Muscle of leg (tissue), 3 donors: ENCODE measurements at regions not wholly inside any gene's neighbourhood (a gene's known extent, or its start where the extent isn't known, plus 50 kb on each side); places are given as distances from the start of the nearest gene placed in this dataset.
A peak's percentile ranks its signal among the peaks of the same experiment; 100 is the strongest.

Experiments
- DNase-seq: peaks from one replicate; pipeline ENCODE4 v3.0.0; 2013
- H3K27ac ChIP-seq: one replicate; pipeline ENCODE4 v1.5.1; 2013; ENCODE audit warnings: mild to moderate bottlenecking, low read length, control low read depth
- H3K27me3 ChIP-seq: one replicate; pipeline ENCODE4 v1.6.1; 2013; ENCODE audit warnings: low read length; ENCODE audit not compliant: control insufficient read depth, insufficient read depth
- H3K36me3 ChIP-seq: one replicate; pipeline ENCODE4 v1.6.1; 2013; ENCODE audit warnings: low read length; ENCODE audit not compliant: control insufficient read depth, insufficient read depth
- H3K4me1 ChIP-seq: one replicate; pipeline ENCODE4 v1.6.1; 2013; ENCODE audit warnings: low read length; ENCODE audit not compliant: control insufficient read depth, insufficient read depth
- H3K4me3 ChIP-seq: one replicate; pipeline ENCODE4 v1.5.1; 2013; ENCODE audit warnings: low read length, control low read depth
- H3K9me3 ChIP-seq: replicated peaks from 2 replicates; pipeline ENCODE4 v1.6.1; 2013; ENCODE audit warnings: low read depth, low read length; ENCODE audit not compliant: control insufficient read depth
- WGBS: methylation state at CpG from one replicate; pipeline ENCODE4 v1.1.5; 2013; ENCODE audit warnings: missing lambda C conversion rate; ENCODE audit not compliant: insufficient coverage; 5-methylcytosine and 5-hydroxymethylcytosine counted together

GRCh38 chr10:109534193-109534592 is 389.1 kb downstream of the XPNPEP1 start:
- Histone ChIP-seq H3K4me3 (no peak overlapping the region), H3K36me3 (no peaks in the 10 kb centered on the region), H3K9me3 (peaks cover 11% of the 10 kb centered on the region), H3K27ac (no peak overlapping the region), H3K4me1 (no peaks in the 10 kb centered on the region), H3K27me3 (no peaks in the 10 kb centered on the region)
- DNase-seq: peak; percentile 4
- 67% methylated on average over 1 of the region's 3 CpGs for WGBS

DNA sequence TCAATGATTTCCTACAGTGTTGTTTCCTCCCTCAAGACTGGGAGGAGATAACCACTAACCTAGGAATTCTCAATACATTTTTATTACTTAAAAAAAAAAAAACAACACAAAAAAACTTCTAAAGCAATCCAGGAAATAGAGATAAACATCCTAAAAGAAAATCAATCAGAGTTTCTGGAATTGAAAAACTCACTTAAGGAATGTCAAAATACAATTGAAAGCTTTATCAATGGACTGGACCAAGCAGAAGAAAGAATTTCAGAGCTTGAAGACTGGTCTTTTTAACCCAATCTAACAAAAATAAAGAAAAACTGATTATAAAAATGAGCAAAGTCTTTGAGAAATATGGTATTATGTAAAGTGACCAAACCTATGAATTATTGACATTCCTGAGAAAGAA is 394.1 kb downstream of the XPNPEP1 start:
- Histone ChIP-seq H3K36me3 (no peaks in the 10 kb centered on the region), H3K27me3 (no peaks in the 10 kb centered on the region), H3K27ac (no peak overlapping the region), H3K4me1 (no peaks in the 10 kb centered on the region), H3K9me3 (peaks cover 23% of the 10 kb centered on the region), H3K4me3 (no peak overlapping the region)
- DNase-seq: no peak

- DNase-seq: no peak
- Histone ChIP-seq H3K27ac (no peak overlapping the region), H3K4me3 (no peak overlapping the region), H3K4me1 (no peaks in the 10 kb centered on the region), H3K36me3 (no peaks in the 10 kb centered on the region), H3K9me3 (no peaks in the 10 kb centered on the region), H3K27me3 (no peaks in the 10 kb centered on the region)
- WGBS: 78% methylated on average over 2 of the region's 4 CpGs
These were observed 405.6 kb downstream of the XPNPEP1 start for GRCh38 chr10:109517748-109518147.

- DNase-seq: peak; percentile 17
- Histone ChIP-seq H3K4me3 (no peak overlapping the region), H3K36me3 (no peaks in the 10 kb centered on the region), H3K9me3 (peaks cover 3% of the 10 kb centered on the region), H3K4me1 (no peaks in the 10 kb centered on the region), H3K27me3 (no peaks in the 10 kb centered on the region), H3K27ac (no peak overlapping the region)
- WGBS: no CpG with 5 or more reads among the region's 1 CpG
These were observed 418.9 kb downstream of the XPNPEP1 start for GRCh38 chr10:109504401-109504800.

GRCh38 chr10:109487691-109488090 is 435.6 kb downstream of the XPNPEP1 start:
- Histone ChIP-seq H3K9me3 (peaks cover under 1% of the 10 kb centered on the region), H3K4me1 (no peaks in the 10 kb centered on the region), H3K36me3 (no peaks in the 10 kb centered on the region), H3K27ac (no peak overlapping the region), H3K4me3 (no peak overlapping the region), H3K27me3 (no peaks in the 10 kb centered on the region)
- WGBS: no CpG with 5 or more reads among the region's 4 CpGs
- no peak for DNase-seq

DNA sequence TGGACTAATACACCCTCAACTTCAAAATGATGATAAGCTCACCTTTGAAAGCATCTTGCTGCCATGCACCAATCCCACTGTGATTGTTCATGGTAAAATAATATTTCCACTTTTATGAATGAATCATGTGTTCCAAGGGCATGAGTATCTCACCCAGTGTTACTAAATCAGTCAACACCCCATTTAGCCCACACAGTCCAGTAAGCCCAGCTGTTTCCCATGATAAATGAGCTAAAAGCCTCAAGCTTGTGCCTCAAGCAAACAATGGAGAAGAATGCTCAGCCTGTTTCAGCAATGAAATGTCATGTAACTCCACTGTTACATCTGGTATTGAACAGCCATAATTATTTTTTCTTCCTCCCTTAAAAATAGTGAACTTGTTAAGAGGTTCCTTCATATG is 442.5 kb downstream of the XPNPEP1 start:
- Histone ChIP-seq H3K36me3 (no peaks in the 10 kb centered on the region), H3K4me3 (no peak overlapping the region), H3K9me3 (no peaks in the 10 kb centered on the region), H3K27ac (no peak overlapping the region), H3K27me3 (no peaks in the 10 kb centered on the region), H3K4me1 (no peaks in the 10 kb centered on the region)
- no peak for DNase-seq

GRCh38 chr10:109475711-109476421 is 447.4 kb downstream of the XPNPEP1 start:
- H3K36me3 ChIP-seq: no peaks in the 10 kb centered on the region
- H3K27ac ChIP-seq: no peak overlapping the region
- no peak overlapping the region for H3K4me3 ChIP-seq
- no peaks in the 10 kb centered on the region for H3K4me1 ChIP-seq
- H3K9me3 ChIP-seq: no peaks in the 10 kb centered on the region
- H3K27me3 ChIP-seq: no peaks in the 10 kb centered on the region
- 33% methylated on average over 4 of the region's 6 CpGs for WGBS
- DNase-seq: no peak

DNA sequence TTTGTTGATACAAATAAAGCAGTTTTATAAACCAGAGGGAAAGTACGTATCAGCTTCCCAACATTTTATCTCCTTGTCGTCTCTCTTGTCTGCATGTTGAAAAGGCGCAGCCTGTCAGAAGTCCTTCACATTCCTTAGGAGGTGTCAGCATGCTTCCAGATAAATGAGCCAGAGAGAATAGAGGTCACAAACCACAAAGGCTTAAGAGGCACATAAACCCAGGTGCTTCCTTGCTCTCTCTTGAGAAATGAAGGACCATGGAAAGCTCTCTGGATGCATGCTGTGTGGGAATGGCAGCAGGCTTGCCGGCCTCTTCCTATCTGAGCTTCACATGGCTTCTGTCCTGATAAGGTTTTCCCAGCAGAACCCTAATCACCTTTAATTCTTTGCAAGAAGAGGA is 448.5 kb downstream of the XPNPEP1 start:
- no peak for DNase-seq
- 40% methylated on average over 2 of the region's 4 CpGs for WGBS
- H3K27me3 ChIP-seq: no peaks in the 10 kb centered on the region

GRCh38 chr10:109474261-109474660 is 449.1 kb downstream of the XPNPEP1 start:
- Histone ChIP-seq H3K27me3 (no peaks in the 10 kb centered on the region), H3K9me3 (no peaks in the 10 kb centered on the region), H3K36me3 (no peaks in the 10 kb centered on the region), H3K4me1 (no peaks in the 10 kb centered on the region), H3K4me3 (no peak overlapping the region), H3K27ac (no peak overlapping the region)
- no peak for DNase-seq
- no CpG with 5 or more reads among the region's 4 CpGs for WGBS

More for the DNA sequence above, 448.5 kb downstream of the XPNPEP1 start:
- no peak overlapping the region for H3K4me3 ChIP-seq
- no peaks in the 10 kb centered on the region for H3K4me1 ChIP-seq
- H3K9me3 ChIP-seq: no peaks in the 10 kb centered on the region
- H3K36me3 ChIP-seq: no peaks in the 10 kb centered on the region
- H3K27ac ChIP-seq: no peak overlapping the region

- DNase-seq: peak; percentile 39
- Histone ChIP-seq H3K36me3 (no peaks in the 10 kb centered on the region), H3K27ac (no peak overlapping the region), H3K27me3 (no peaks in the 10 kb centered on the region), H3K9me3 (no peaks in the 10 kb centered on the region), H3K4me1 (no peaks in the 10 kb centered on the region), H3K4me3 (no peak overlapping the region)
- WGBS: no CpG with 5 or more reads among the region's 2 CpGs
These were observed 455.8 kb downstream of the XPNPEP1 start for GRCh38 chr10:109467551-109467950.

- no peaks in the 10 kb centered on the region for H3K4me1 ChIP-seq
- no peaks in the 10 kb centered on the region for H3K36me3 ChIP-seq
- H3K27ac ChIP-seq: no peak overlapping the region
- DNase-seq: no peak
- H3K4me3 ChIP-seq: no peak overlapping the region
- no peaks in the 10 kb centered on the region for H3K27me3 ChIP-seq
- 73% methylated on average over 1 of the region's 3 CpGs for WGBS
- H3K9me3 ChIP-seq: no peaks in the 10 kb centered on the region
These were observed 458.4 kb downstream of the XPNPEP1 start for GRCh38 chr10:109464949-109465348.
